Gastrocnemius medialis (tissue), 4 donors: ENCODE measurements at regions not wholly inside any gene's neighbourhood (a gene's known extent, or its start where the extent isn't known, plus 50 kb on each side); places are given as distances from the start of the nearest gene placed in this dataset.

Experiments
- ATAC-seq, 2 donors: fragments of 150-250 bp; one replicate each; pipeline ENCODE4 v1.9.1; 2016
- DNase-seq, 2 donors: peaks; one replicate each; pipeline ENCODE4 v3.0.0-alpha.2; 2019
- H3K27ac ChIP-seq, 4 donors: fragments of 200-600 bp; sonication (generic); 1 replicate in 1 of 4; 2 replicates in 3 of 4; pipeline ENCODE4 v1.5.1; 2016 to 2018; ENCODE audit warnings: mild to moderate bottlenecking in 2 of 4, moderate library complexity in 1 of 4
- H3K27me3 ChIP-seq, 3 donors: fragments of 200-600 bp; sonication (generic) in 2 of 3; 1 replicate in 1 of 3; 2 replicates in 2 of 3; pipeline versions ENCODE4 v1.5.1 to v1.6.0; 2016 to 2019; ENCODE audit warnings: mild to moderate bottlenecking in 1 of 3, moderate library complexity in 1 of 3
- H3K36me3 ChIP-seq, 2 donors: fragments of 200-600 bp; sonication (generic) in 1 of 2; one replicate each; pipeline ENCODE4 v1.5.1; 2017 to 2018
- H3K4me1 ChIP-seq, 2 donors: fragments of 200-600 bp; sonication (generic) in 1 of 2; one replicate each; pipeline ENCODE4 v1.5.1; 2016 to 2017; ENCODE audit warnings: mild to moderate bottlenecking in 2 of 2
- H3K4me3 ChIP-seq, 4 donors: fragments of 200-600 bp; sonication (generic) in 3 of 4; 1 replicate in 1 of 4; 2 replicates in 3 of 4; pipeline ENCODE4 v1.5.1; 2016 to 2019; ENCODE audit warnings: mild to moderate bottlenecking in 2 of 4
- H3K9me3 ChIP-seq, 3 donors: fragments of 200-600 bp; sonication (generic) in 2 of 3; 1 replicate in 1 of 3; 2 replicates in 2 of 3; pipeline ENCODE4 v1.5.1; 2016 to 2019
- POLR2A ChIP-seq, 2 donors: fragments of 450-650 bp; IDR thresholded peaks; one replicate each; pipeline ENCODE4 v1.6.1; 2017; ENCODE audit warnings: antibody characterized with exemption in 2 of 2, mild to moderate bottlenecking in 2 of 2, moderate library complexity in 2 of 2
- in situ Hi-C, 4 donors: fragments of 200-750 bp; cut with MboI; loops; one replicate each; pipeline versions ENCODE4 v1.15.0 to v1.8.0; 2017; ENCODE audit warnings: low sequenced_read_pairs in 4 of 4
- intact Hi-C: fragments of 100-400 bp; cut with DNase I; formaldehyde crosslinking; loops from one replicate; pipeline ENCODE4 v1.15.1; 2023; ENCODE audit warnings: low total_unique reads
- TF ChIP-seq, protein P1 (sequence below), 5 experiments: fragments of 450-650 bp in 3 of 5; fragments of 200-600 bp in 2 of 5; sonication (generic) in 2 of 5; IDR thresholded peaks in 4 of 5; conservative IDR thresholded peaks in 1 of 5; 1 replicate in 4 of 5; 2 replicates in 1 of 5; pipeline ENCODE4 v1.5.1; 2016 to 2019; ENCODE audit warnings: antibody characterized with exemption in 5 of 5, mild to moderate bottlenecking in 3 of 5, moderate library complexity in 3 of 5

DNA sequence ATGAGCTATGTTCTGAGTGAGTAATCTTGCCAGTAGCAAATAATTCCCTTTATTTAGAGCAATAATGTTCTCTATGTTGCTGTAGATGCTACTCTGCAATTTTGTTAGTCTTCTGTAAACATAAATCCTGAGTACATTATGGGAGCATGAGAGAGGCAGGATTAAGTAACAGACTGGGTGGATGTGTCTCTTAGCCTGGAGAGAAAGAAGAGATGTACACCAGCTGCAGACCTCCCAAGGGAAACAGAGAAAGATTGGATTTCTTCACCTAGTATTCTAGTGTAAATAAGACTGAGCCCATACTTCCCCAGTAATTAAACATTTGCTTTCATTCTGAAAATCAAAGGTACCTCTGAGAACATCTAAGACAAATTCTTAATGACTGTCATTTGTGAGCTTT, 564.0 kb downstream of the TRHDE start:
- Histone ChIP-seq H3K27me3 (no peaks in the 10 kb centered on the region), H3K36me3 (no peaks in the 10 kb centered on the region), H3K9me3 (no peaks in the 10 kb centered on the region), H3K4me1 (no peaks in the 10 kb centered on the region), H3K4me3 (no peak overlapping the region), H3K27ac (no peak overlapping the region)
- DNase-seq = no peak
- intact Hi-C loops (no loop called here), in situ Hi-C loops (no loop called here)
- TF ChIP-seq POLR2A (IDR thresholded peaks at IDR 0.05) = no peak
- TF ChIP-seq, protein P1, sequence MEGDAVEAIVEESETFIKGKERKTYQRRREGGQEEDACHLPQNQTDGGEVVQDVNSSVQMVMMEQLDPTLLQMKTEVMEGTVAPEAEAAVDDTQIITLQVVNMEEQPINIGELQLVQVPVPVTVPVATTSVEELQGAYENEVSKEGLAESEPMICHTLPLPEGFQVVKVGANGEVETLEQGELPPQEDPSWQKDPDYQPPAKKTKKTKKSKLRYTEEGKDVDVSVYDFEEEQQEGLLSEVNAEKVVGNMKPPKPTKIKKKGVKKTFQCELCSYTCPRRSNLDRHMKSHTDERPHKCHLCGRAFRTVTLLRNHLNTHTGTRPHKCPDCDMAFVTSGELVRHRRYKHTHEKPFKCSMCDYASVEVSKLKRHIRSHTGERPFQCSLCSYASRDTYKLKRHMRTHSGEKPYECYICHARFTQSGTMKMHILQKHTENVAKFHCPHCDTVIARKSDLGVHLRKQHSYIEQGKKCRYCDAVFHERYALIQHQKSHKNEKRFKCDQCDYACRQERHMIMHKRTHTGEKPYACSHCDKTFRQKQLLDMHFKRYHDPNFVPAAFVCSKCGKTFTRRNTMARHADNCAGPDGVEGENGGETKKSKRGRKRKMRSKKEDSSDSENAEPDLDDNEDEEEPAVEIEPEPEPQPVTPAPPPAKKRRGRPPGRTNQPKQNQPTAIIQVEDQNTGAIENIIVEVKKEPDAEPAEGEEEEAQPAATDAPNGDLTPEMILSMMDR (IDR thresholded peaks at IDR 0.05 in 4 of 5, conservative IDR thresholded peaks at IDR 0.05 in 1 of 5) = no peak
- ATAC-seq = no peak

DNA sequence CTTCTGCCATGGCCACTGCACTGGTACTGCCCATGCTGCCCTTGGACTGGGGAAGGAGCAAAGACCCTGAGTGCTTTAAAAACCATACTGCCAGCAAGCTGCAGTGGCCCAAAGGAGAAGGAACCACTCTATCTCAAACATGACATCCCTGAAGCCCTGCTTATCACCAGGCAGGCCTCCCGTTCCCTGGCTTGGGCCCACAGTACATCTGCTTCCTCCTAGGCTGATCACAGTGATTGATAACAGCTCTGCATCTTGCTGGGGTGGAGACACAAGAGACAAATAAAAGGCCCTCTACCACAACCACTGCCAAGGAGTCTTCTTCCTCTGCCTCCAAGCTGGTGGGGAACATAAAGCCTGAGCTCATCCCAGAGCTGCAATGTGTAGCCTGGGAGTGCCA, 567.5 kb downstream of the TRHDE start:
- in situ Hi-C loops = no loop called here
- intact Hi-C loops = no loop called here
- Histone ChIP-seq H3K4me1 (no peaks in the 10 kb centered on the region), H3K9me3 (no peaks in the 10 kb centered on the region), H3K27me3 (no peaks in the 10 kb centered on the region), H3K4me3 (no peak overlapping the region), H3K36me3 (no peaks in the 10 kb centered on the region), H3K27ac (no peak overlapping the region)
- no peak for TF ChIP-seq POLR2A (IDR thresholded peaks at IDR 0.05)
- TF ChIP-seq, protein P1 (IDR thresholded peaks at IDR 0.05 in 4 of 5, conservative IDR thresholded peaks at IDR 0.05 in 1 of 5) = no peak
- DNase-seq (no peak), ATAC-seq (no peak)

DNA sequence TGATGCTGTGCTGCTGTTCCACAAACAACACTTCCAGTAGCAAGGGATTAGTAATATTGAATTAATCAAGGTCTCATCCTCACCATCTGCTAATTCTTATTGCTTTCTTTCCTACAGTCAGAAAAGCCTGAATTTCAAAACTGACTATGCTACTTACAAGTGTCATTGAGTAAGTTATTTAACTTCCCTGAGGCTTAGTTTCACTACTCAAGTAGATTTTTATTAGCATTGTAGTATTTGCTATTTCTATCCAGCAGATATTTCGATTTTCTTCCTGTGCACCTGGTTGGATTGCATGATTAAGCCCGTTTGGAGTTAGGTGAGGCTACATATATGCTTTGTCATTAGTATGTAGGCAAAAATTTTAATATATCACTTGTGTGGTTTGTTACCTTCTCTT, 591.5 kb downstream of the TRHDE start:
- Histone ChIP-seq H3K4me1 (no peaks in the 10 kb centered on the region), H3K27me3 (no peaks in the 10 kb centered on the region), H3K9me3 (no peaks in the 10 kb centered on the region), H3K27ac (no peak overlapping the region), H3K4me3 (no peak overlapping the region), H3K36me3 (no peaks in the 10 kb centered on the region)
- intact Hi-C loops = no loop called here
- TF ChIP-seq, protein P1 (IDR thresholded peaks at IDR 0.05 in 4 of 5, conservative IDR thresholded peaks at IDR 0.05 in 1 of 5) = no peak
- no peak for TF ChIP-seq POLR2A (IDR thresholded peaks at IDR 0.05)
- in situ Hi-C loops = no loop called here
- DNase-seq (no peak), ATAC-seq (no peak)

DNA sequence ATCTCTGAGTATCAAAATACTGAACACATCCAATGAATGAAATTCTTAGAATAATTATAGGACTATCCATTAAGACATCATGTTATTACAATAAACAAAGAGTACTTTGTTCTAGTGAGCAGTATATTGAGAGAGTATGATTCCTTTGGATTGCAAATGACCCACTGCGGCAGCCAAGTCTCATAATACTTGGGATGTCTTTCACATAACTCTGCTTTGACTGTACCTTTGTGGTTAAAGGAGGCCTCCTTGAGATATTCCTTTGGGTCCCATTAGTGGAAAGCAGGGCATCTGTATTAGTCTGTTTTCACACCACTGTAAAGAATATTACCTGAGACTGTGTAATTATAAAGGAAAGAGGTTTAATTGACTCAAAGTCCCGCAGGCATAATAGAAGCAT, 593.8 kb downstream of the TRHDE start:
- no peak overlapping the region for H3K4me3 ChIP-seq
- ATAC-seq (no peak), DNase-seq (no peak)
- TF ChIP-seq POLR2A (IDR thresholded peaks at IDR 0.05) = no peak
- TF ChIP-seq, protein P1 (IDR thresholded peaks at IDR 0.05 in 4 of 5, conservative IDR thresholded peaks at IDR 0.05 in 1 of 5) = no peak
- H3K36me3 ChIP-seq = no peaks in the 10 kb centered on the region
- intact Hi-C loops = no loop called here
- no peaks in the 10 kb centered on the region for H3K27me3 ChIP-seq
- no peaks in the 10 kb centered on the region for H3K9me3 ChIP-seq
- H3K4me1 ChIP-seq = no peaks in the 10 kb centered on the region
- in situ Hi-C loops = no loop called here
- H3K27ac ChIP-seq = no peak overlapping the region

DNA sequence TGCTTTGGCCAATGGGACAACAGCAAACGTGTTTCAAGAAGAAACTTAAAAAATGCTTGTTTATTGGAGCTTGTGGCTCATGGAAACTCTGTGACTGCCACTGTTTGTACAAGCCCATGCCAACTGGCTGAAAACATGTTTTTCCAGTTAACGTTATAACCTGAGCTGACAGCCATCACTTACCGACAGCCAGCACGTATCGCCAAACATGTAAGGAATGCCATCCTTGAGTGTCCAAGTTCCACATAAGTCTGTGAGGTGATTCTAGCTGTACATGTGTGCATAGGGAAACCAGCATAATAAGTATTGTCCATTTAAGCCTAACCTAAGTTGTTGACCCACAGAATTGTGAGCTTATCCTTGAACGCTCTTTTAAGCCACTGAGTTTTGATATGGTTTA, 596.9 kb downstream of the TRHDE start:
- no peak for TF ChIP-seq POLR2A (IDR thresholded peaks at IDR 0.05)
- TF ChIP-seq, protein P1 (IDR thresholded peaks at IDR 0.05 in 4 of 5, conservative IDR thresholded peaks at IDR 0.05 in 1 of 5) = no peak
- Histone ChIP-seq H3K4me1 (no peaks in the 10 kb centered on the region), H3K9me3 (no peaks in the 10 kb centered on the region), H3K27ac (no peak overlapping the region), H3K27me3 (no peaks in the 10 kb centered on the region), H3K4me3 (no peak overlapping the region), H3K36me3 (no peaks in the 10 kb centered on the region)
- DNase-seq (no peak), ATAC-seq (no peak)
- intact Hi-C loops (no loop called here), in situ Hi-C loops (no loop called here)
